ENCODE measurements at regions not wholly inside any gene's neighbourhood (a gene's known extent, or its start where the extent isn't known, plus 50 kb on each side); places are given as distances from the start of the nearest gene placed in this dataset.

GRCh38 chr2:199581408-199581807 lies 123.7 kb upstream of the SATB2 start (continued):
- TF ChIP-seq, protein P1, sequence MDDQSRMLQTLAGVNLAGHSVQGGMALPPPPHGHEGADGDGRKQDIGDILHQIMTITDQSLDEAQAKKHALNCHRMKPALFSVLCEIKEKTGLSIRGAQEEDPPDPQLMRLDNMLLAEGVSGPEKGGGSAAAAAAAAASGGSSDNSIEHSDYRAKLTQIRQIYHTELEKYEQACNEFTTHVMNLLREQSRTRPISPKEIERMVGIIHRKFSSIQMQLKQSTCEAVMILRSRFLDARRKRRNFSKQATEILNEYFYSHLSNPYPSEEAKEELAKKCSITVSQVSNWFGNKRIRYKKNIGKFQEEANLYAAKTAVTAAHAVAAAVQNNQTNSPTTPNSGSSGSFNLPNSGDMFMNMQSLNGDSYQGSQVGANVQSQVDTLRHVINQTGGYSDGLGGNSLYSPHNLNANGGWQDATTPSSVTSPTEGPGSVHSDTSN (IDR thresholded peaks at IDR 0.05; ENCODE audit: insufficient replicate concordance, low read depth, low read length) = no peak
- TF ChIP-seq SMARCA5 (IDR thresholded peaks at IDR 0.05) (no peak), YBX1 (IDR thresholded peaks at IDR 0.05) (no peak)

DNA sequence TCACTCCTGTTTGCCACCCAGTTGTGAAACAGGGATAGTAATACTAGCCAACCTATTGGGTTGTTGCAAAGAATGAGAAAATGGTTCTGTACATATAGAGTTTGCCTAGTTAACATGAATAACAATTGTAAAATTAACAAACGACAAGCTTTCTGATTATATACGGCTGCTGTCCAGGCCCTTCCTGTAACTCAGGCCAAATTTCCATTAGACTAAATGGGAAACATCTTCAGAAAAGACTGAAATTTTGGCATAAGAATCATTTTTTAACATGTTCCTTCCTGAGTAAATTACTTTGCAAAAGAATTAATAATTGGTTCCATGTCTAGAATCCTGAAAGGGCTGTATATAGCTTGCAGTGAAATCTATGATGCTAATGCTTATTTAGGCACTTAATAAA lies 117.7 kb upstream of the SATB2 start:
- Histone ChIP-seq H4K20me1 (ENCODE audit: control insufficient read depth, insufficient read depth) (no peaks in the 10 kb centered on the region), H3K4me3 (no peak overlapping the region), H3K4me2 (ENCODE audit: control insufficient read depth, insufficient read depth) (no peak overlapping the region), H2AFZ (ENCODE audit: control insufficient read depth, low read depth, low read length) (no peak overlapping the region), H3K27me3 (replicated peaks in 1 of 2; ENCODE audit: control insufficient read depth in 2 of 2, insufficient read depth in 2 of 2, low read length in 1 of 2) (no peaks in the 10 kb centered on the region; a peak in 1 of 4 replicates), H3K4me1 (ENCODE audit: control insufficient read depth, insufficient read depth, low read length) (no peaks in the 10 kb centered on the region), H3K36me3 (ENCODE audit: control insufficient read depth in 2 of 2, insufficient read depth in 2 of 2, low read length in 1 of 2) (no peaks in the 10 kb centered on the region), H3K9ac (ENCODE audit: control insufficient read depth, insufficient read depth, low read length) (no peak overlapping the region), H3K27ac (ENCODE audit: control insufficient read depth, insufficient read depth) (no peak overlapping the region), H3K79me2 (ENCODE audit: control insufficient read depth, insufficient read depth, low read length) (no peaks in the 10 kb centered on the region), H3K9me3 (replicated peaks; ENCODE audit: control insufficient read depth, insufficient read depth, low read length) (no peaks in the 10 kb centered on the region)
- ChIA-PET RAD21 (ENCODE audit: unreplicated experiment) (no interaction called here), POLR2A (no interaction called here), SMC1A (ENCODE audit: uncharacterized antibody, unreplicated experiment) (no interaction called here), CTCF (interaction anchor here (1.0 kb wide), 1 partner anchor 8 kb away, joined by 3 read pairs; no protein-coding TSS in a partner anchor)
- DNase-seq (ENCODE audit: low read depth, low spot score) (no peak), FAIRE-seq (no peak), ATAC-seq (no peak)
- WGBS (ENCODE audit: insufficient coverage, insufficient replicate concordance, low lambda C conversion rate, missing lambda C conversion rate) = 20% methylated on average over 2 of the region's 2 CpGs
- in situ Hi-C loops (cut with MboI) = no loop called here
- BruUV-seq (replicated peaks) = no TSS peak
- intact Hi-C loops (cut with micrococcal nuclease; ENCODE audit: unreplicated experiment) = no loop called here
- no peak for TF ChIP-seq SMC3 (IDR thresholded peaks at IDR 0.05; ENCODE audit: borderline replicate concordance, low read length)
- no peak for TF ChIP-seq PRDM15 (CRISPR knock-in tag; IDR thresholded peaks at IDR 0.05)
- no peak for TF ChIP-seq ZNF24 (IDR thresholded peaks at IDR 0.05)
- no peak for TF ChIP-seq CHD2 (IDR thresholded peaks at IDR 0.05; ENCODE audit: borderline replicate concordance, low read depth, low read length)
- no peak for TF ChIP-seq ZNF384 (IDR thresholded peaks at IDR 0.05; ENCODE audit: borderline replicate concordance, low read depth, low read length)
- TF ChIP-seq, protein P2, sequence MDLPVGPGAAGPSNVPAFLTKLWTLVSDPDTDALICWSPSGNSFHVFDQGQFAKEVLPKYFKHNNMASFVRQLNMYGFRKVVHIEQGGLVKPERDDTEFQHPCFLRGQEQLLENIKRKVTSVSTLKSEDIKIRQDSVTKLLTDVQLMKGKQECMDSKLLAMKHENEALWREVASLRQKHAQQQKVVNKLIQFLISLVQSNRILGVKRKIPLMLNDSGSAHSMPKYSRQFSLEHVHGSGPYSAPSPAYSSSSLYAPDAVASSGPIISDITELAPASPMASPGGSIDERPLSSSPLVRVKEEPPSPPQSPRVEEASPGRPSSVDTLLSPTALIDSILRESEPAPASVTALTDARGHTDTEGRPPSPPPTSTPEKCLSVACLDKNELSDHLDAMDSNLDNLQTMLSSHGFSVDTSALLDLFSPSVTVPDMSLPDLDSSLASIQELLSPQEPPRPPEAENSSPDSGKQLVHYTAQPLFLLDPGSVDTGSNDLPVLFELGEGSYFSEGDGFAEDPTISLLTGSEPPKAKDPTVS (IDR thresholded peaks at IDR 0.05; ENCODE audit: low read depth, low read length) = no peak
- TF ChIP-seq, protein P3, sequence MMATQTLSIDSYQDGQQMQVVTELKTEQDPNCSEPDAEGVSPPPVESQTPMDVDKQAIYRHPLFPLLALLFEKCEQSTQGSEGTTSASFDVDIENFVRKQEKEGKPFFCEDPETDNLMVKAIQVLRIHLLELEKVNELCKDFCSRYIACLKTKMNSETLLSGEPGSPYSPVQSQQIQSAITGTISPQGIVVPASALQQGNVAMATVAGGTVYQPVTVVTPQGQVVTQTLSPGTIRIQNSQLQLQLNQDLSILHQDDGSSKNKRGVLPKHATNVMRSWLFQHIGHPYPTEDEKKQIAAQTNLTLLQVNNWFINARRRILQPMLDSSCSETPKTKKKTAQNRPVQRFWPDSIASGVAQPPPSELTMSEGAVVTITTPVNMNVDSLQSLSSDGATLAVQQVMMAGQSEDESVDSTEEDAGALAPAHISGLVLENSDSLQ (IDR thresholded peaks at IDR 0.05) = no peak
- TF ChIP-seq NFXL1 (IDR thresholded peaks at IDR 0.05; ENCODE audit: borderline replicate concordance) = no peak
- no peak for TF ChIP-seq NKRF (conservative IDR thresholded peaks at IDR 0.05)
- TF ChIP-seq SMAD1 (IDR thresholded peaks at IDR 0.05; ENCODE audit: low read depth, partially characterized antibody) = no peak
